ENCODE measurements at regions not wholly inside any gene's neighbourhood (a gene's known extent, or its start where the extent isn't known, plus 50 kb on each side); places are given as distances from the start of the nearest gene placed in this dataset.
A peak's percentile ranks its signal among the peaks of the same experiment; 100 is the strongest.
"Not testable (repeated sequence)": the region's sequence is repeated elsewhere in the genome, so short reads cannot be mapped to it uniquely, and the experiment has no call there.

GRCh38 chr14:45610318-45610717, 357.3 kb upstream of the MIS18BP1 start:
- DNase-seq (ENCODE audit: low read depth): no peak

- DNase-seq (ENCODE audit: low read depth): no peak
These were observed 334.1 kb upstream of the MIS18BP1 start for GRCh38 chr14:45587142-45587541.

- no peak for DNase-seq (ENCODE audit: low read depth)
These were observed 306.6 kb upstream of the MIS18BP1 start for GRCh38 chr14:45559626-45560025.

DNA sequence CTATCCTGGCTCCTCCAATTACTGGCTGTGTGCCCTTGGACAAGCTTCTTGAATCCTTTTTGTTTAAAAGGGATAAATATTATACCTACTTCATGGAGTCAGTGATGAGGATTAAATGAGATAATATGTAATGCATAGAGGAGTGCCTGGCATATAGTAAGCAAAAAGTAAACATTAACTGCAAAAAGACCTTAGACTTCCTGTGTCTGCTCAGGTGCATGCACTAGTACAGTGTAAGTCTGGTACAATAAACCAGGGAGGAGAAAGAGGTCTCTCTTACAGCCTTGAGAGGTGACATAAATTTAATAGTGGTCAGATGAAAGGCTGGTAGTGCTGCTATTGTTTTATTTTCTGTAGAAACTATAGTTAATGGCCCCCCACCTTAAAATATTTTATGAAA, 305.2 kb upstream of the MIS18BP1 start:
- no peak for DNase-seq (ENCODE audit: low read depth)

GRCh38 chr14:45553981-45554380, 301.0 kb upstream of the MIS18BP1 start:
- no peak for DNase-seq (ENCODE audit: low read depth)

DNA sequence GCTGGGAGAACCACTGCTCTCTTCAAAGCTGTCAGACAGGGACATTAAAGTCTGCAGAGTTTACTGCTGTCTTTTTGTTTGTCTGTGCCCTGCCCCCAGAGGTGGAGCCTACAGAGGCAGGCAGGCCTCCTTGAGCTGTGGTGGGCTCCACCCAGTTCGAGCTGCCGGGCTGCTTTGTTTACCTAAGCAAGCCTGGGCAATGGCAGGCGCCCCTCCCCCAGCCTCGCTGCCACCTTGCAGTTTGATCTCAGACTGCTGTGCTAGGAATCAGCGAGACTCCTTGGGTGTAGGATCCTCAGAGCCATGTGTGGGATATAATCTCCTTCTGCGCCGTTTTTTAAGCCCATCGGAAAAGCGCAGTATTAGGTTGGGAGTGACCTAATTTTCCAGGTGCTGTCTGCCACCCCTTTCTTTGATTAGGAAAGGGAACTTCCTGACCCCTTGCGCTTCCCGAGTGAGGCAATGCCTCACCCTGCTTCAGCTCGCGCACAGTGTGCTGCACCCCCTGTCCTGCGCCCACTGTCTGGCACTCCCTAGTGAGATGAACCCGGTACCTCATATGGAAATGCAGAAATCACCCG, 298.3 kb upstream of the MIS18BP1 start:
- not testable (repeated sequence) for DNase-seq (ENCODE audit: low read depth)

DNA sequence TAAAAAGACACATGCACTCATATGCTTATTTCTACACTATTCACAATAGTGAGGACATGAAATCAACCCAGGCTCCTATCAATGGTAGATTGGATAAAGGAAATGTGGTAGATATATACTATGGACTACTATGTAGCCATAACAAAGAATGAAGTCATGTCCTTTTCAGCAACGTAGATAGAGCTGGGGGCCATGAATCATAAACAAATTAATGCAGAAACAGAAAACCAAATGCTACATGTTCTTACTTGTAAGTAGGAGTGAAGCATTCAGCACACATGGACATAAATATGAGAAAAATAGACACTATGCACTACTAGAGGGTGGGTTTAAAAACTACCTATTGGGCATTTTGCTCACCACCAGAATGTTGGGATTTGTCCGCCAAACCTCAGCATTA, 278.0 kb upstream of the MIS18BP1 start:
- no peak for DNase-seq (ENCODE audit: low read depth)

GRCh38 chr14:45526715-45527549, 273.9 kb upstream of the MIS18BP1 start:
- no peak for DNase-seq (ENCODE audit: low read depth)

GRCh38 chr14:45519766-45520165, 266.8 kb upstream of the MIS18BP1 start:
- DNase-seq (ENCODE audit: low read depth): no peak

DNA sequence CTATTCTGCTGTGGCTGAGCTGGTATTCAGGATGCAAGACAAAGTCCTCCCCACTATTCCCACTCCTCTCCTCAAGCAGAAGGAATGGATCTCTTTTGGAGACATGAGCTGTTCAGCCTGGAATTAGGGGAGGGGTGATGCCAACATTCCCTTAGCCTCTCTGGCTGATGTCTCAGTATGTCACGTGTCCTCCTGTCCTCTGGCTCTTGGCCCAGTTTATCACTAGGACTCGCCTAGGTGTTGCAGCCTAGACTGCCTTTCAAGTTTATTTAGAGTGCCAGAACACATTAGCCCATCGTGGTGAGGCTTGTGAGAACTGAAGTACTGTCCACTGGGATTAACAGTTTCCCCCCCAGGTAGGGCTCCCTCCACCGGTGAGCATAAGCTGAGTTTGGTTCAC, 239.9 kb upstream of the MIS18BP1 start:
- no peak for DNase-seq (ENCODE audit: low read depth)

- no peak for DNase-seq (ENCODE audit: low read depth)
These were observed 238.9 kb upstream of the MIS18BP1 start for GRCh38 chr14:45491914-45492313.

- DNase-seq (ENCODE audit: low read depth): no peak
These were observed 233.6 kb upstream of the MIS18BP1 start for GRCh38 chr14:45486599-45486998.

GRCh38 chr14:45467023-45467422, 214.0 kb upstream of the MIS18BP1 start:
- no peak for DNase-seq (ENCODE audit: low read depth)

DNA sequence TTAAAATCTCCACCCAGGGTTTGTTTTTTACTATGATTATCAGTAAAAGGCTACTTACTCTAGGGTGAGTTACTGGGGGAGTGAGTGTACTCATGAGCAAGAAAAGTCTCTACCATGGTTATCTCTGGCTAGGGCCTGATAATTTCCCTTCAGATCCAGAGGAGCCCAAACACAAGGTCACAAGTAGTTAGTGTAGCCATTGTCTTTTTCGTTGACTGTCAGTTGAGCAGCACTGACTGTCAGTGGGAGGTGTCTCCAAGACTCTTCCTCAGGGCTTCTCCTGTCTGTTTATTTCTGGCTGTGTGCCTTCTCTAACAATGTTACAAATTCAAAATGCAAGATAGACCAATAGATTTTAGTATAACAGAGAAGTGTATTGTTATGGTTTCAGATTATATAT, 181.2 kb upstream of the MIS18BP1 start:
- no peak for DNase-seq (ENCODE audit: low read depth)

DNA sequence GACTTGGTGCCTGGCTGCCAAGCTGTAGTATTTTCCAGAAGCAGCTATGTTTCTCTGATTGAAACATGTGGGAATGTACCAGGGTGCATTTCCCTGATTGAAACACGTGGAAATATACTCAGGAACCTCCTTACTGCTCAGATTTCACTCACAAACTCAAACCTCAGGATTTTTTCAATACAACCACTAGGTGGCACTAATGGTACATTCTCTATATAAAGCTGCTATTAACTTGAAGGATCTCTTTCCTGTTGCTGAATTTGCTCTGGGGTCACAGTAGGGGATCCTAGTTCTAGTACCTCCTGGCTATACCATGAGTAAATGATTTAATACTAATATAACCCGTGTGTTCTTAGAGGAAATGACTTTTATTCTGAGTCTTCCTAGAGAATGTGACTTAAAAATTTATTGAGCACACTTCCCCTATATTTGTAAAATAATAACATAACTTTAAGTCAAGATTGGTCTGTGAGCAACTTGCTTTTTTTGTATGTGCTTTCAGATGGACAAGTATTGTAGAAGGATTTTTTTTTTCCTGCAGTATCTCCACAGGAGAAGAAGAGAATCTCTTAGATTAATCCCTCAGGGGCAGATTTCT, 173.8 kb upstream of the MIS18BP1 start:
- DNase-seq (ENCODE audit: low read depth): peak; percentile 1

- DNase-seq (ENCODE audit: low read depth): no peak
These were observed 153.9 kb upstream of the MIS18BP1 start for GRCh38 chr14:45406942-45407341.

- no peak for DNase-seq (ENCODE audit: low read depth)
These were observed 148.1 kb upstream of the MIS18BP1 start for GRCh38 chr14:45400950-45401640.

DNA sequence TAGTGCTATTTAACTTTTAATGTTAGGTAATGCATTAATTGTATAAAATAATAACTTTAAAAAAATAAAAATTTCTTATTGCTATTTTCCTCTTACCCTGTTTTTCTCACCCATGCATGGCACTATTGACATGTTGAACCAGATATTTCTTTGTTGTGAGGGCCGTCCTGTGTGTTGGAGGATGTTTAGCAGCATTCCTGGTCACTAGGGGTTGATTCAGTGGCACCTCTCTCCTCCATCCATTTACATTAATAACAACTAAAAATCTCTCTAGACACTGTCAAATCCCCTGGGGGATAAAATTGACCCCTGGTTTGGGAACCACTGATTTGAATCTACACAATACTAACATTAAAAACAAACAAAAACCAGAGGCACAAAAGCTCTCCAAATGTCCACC, 147.5 kb upstream of the MIS18BP1 start:
- no peak for DNase-seq (ENCODE audit: low read depth)

- DNase-seq (ENCODE audit: low read depth): no peak
These were observed 128.1 kb upstream of the MIS18BP1 start for GRCh38 chr14:45381091-45381490.

DNA sequence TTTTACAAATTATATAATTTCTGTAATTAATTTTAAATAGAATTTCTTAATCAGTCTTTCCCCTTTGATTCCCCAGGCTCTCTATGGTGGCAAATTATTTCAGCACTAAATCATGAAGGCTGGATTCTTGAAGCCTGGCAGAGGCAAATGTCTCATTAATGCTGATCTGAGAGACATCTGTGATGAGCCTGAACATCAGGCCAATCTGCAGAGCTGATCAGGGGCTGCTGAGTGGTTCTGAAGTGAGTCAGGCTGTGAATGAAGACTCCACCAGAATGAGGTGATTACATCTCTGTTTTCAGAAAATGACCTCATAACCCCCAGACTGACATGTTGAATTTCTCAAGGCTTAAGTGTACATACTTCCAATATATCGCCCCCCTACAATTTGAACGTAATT, 124.2 kb upstream of the MIS18BP1 start:
- DNase-seq (ENCODE audit: low read depth): no peak

- DNase-seq (ENCODE audit: low read depth): no peak
These were observed 120.9 kb upstream of the MIS18BP1 start for GRCh38 chr14:45373877-45374276.

- no peak for DNase-seq (ENCODE audit: low read depth)
These were observed 111.7 kb upstream of the MIS18BP1 start for GRCh38 chr14:45364565-45365156.

Data from GM04504 (cell line).